HG02938 (cell line): ENCODE measurements at regions not wholly inside any gene's neighbourhood (a gene's known extent, or its start where the extent isn't known, plus 50 kb on each side); places are given as distances from the start of the nearest gene placed in this dataset.

Experiments
- ATAC-seq: cut with Tn5 transposase; IDR thresholded peaks from one replicate; pipeline ENCODE4 v1.9.1; 2021; ENCODE audit warnings: mild to moderate bottlenecking, moderate library complexity; ENCODE audit not compliant: unreplicated experiment

DNA sequence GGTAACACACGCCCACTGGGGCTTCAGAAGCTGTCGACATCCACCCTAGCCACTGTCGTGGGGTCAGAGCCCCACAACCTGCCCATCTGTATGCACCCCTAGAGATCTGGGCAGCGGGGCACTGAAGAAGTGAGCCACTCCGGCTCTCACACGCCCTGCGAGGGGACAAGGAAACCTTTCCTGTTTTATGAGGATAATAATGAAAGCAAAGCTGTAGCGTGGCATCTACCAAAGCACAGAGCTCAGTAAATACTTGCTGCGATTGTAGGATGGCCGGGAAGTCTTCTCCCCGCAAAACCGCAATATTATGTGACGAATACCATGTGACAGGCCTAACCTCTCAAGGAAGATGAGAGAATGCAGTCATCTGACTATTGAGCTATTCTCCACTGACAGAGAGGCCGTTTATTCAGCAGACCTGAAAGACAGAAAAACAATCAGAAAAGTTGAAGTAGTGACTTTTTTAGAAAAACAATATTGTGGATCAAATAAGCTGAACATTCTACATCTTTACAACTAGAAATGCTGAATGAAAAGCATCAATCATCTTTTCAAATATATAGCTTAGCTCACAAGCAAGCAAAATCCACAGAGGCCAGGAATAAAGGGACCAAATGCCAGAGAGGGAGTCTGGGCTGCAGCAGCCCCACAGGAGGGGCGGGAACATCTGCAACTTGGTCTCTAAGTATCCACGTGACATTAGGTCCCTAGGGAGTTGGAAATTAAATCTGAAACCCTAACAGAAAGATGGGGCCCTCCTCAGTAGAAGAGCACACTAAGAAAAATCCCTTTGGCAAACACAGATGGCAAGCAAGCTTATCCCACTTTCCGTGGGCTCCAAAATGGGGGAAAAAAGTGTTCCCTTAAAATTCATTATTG lies 207.8 kb downstream of the TTLL2 start:
- ATAC-seq = no peak

DNA sequence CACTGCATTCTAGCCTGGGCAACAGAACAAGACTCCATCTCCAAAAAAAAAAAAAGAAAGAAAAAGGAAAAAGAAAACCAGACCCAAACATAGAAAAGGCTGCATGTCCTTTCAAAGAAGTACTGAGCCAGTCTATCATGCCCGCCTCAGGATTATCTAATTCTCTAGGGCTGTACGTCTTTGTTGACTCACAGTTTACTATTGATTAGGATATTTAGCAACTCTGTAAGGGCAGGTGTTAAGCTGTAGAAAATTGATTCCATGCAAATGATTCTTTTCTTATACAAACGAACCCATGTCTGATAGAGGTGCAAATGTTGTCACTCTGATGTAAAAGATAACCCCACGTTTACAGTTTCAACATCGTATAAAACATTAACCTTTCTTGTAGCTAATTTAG lies 209.0 kb downstream of the TTLL2 start:
- no peak for ATAC-seq

DNA sequence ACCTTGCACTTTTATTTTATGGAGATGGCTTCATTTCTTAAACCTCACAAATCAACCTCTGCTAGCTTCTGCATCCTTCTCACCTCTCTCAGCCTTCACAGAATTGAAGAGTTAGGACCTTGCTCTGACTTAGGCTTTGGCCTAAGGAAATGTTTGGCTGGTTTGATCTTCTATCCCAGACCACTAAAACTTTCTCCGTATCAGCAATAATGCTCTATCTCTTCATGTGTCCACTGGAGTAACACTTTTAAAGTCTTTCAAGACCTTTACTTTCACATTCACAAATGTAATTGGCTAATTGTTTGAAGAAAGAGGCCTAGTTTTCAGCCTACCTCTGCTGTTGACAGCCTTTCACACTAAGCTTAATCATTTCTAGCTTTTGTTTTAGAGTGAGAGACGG lies 212.9 kb downstream of the TTLL2 start:
- no peak for ATAC-seq

DNA sequence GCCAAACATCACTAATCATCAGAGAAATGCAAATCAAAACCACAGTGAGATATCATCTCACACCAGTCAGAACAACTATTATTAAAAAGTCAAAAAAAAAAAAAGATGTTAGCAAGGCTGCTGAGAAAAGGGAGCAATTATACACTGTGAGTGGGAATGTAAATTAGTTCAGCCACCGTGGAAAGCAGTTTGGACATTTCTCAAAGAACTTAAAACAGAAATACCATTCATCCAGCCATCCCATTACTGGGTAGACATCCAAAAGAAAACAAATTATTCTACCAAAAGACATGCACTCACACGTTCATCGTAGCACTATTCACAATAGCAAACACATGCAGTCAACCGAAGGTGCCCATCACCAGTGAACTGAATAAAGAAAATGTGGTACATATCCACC lies 213.9 kb downstream of the TTLL2 start:
- ATAC-seq = no peak

DNA sequence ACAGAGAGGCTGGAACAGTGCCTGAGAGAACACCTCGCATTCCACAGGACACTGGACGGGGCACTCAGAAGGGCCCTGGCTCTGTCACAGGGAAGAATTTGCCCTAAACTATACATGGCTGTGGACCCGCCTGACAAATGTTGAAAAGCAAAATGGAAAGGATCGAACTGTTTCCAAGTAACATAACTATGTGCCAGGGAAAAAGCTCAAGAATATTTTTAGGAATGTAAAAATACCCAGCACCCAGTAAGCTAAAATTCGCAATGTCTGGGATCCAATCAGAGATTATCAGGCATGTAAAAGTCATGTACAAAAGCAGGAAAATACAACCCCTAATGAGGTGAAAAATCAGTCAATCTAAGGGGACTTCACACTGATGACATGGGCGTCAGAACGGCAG lies 215.9 kb downstream of the TTLL2 start:
- ATAC-seq = no peak

DNA sequence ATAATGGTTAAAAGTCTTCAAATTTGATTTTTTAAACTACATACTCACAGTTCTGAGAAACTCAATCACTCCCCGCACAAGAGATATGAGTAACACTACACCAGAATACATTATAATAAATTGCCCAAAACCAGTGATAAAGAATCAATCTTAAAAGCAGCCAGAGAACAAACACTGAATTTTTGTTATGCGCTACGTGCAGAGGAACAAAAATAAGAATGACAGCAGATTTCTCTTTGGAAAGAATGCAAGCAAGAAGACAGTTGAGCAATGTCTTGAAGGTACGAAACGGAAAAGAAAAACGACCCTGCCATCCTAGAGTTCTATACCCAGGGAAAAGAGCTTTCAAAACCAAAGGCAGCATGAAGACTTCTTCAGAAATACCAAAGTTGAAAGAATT lies 216.7 kb downstream of the TTLL2 start:
- no peak for ATAC-seq

DNA sequence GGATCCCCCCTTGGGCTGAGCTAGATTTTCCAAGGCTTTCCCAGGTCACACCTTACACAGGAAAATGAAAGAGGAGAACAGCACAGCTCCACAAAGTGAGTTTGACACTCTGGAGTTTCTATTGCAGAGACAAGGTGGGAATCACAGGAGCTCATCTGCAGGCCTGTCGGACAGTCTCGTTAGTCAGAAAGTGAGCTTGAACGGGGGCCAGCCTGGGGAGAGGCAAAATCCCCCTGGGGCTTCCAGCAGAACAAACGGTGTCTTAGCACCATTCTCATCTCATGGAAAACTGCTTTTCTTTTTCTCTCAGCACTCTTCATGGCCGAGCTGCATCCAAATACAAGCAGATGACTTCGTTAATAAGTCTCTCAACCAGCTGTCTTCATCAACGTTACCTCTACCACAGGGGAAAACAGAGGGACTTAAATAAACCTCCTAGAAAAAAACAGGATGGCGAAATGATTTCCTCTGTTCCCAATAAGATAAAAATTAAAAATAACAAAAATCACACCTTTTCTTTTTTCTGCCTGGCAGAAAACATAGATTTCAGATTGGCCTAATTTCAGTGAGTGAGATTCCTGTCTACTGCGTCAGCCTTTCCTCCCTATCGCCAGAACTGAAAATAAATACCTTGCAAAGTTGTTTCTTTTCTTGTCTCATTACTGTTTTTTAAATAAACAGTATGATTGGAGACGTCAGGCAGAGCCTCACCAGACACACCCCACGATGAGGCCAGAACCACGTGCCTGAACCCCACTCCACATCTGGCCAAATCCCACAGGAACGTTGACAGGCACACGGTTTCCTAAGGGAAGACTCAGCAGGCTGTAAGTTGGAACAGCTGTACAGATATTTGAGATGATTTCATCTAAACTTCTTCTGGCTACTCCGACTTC lies 219.0 kb downstream of the TTLL2 start:
- no peak for ATAC-seq

DNA sequence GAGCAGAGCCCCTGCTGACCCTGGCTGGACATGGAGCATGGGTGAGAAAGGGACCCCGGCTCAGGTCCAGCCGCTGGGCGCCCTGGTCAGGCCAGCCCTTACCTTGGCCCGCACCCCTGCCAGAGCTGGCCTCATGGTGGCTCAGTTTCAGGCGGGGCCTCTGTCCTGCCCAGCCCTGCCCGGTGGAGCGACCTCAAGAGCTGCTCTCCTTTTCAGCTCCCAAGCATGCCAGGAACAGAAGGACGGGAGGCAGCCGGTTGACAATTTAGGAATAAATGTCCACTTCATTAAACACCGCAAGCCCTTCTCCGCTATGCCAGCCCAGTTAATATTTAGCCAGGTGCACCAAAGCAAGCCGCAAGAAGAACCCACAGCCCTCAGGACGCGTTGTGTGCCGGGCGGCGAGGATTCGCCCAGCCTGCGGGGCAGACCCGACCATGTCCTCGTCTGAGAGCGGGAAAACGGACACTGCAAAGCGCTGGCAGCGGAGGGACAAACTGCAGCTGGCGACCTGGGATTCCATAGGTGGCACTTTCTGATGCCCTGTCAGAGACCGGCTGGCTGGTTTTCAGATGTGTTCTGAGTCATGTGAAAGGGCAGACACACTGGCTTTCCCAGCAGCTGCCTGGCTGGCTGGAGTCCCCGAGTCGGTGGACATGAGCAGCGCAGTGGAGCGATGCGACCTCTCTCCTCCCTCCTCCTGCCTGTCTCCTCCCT lies 221.9 kb downstream of the TTLL2 start:
- ATAC-seq = no peak

DNA sequence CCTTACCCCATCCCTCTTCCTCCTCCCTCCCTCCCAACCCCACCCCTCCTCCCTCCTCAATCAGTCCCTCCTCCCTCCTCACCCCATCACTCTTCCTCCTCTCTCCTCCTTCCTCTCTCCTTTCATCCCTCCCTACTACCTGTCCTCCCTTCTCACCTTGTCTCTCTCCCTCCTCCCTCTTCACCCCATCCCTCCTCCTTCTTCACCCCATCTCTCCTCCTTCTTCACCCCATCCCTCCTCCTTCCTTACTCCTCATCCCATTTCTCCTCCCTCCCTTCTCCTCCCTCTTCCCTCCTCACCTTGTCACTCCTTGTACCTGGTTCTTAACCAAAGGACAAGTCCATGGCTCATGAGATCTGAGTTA lies 222.4 kb downstream of the TTLL2 start:
- ATAC-seq = no peak

DNA sequence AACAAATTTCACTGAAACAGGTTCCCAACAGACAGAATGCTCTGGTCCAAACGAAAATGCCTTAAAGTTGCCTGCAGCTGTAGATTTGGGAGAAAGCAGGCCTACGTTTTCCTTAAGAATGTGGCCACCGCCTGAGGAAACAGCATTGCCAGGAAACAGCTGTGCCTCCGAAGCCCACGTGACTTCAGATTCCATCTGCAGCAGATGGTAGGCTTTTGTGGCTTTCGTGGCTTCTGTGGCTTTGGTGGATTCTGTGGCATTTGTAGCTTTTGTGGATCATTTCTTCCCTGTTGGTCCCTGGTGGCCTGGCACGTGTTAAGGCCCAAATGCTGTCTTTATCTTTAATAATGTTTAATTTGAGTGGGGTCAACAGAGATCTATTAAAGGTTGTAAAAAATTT lies 222.9 kb downstream of the TTLL2 start:
- ATAC-seq = no peak

DNA sequence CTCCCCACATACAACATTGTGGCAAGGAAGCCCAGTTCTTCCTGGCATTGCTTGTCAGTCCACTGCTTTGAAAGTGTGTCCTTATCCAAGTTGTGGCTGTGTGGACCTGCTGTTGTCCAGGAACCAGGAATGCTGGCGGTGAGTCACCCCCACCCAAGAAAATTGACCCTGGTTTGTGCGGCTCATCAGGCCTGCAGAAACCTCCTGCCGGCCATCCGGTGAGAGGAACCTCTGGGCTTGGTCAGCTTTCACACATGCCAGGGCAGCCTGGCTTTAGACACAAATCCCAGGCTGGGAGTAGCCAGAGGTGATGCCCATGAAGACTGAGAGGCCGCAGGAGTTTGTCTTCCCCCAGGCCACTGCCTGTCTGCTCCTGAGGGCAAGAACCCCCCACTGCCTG lies 223.6 kb downstream of the TTLL2 start:
- ATAC-seq = no peak

DNA sequence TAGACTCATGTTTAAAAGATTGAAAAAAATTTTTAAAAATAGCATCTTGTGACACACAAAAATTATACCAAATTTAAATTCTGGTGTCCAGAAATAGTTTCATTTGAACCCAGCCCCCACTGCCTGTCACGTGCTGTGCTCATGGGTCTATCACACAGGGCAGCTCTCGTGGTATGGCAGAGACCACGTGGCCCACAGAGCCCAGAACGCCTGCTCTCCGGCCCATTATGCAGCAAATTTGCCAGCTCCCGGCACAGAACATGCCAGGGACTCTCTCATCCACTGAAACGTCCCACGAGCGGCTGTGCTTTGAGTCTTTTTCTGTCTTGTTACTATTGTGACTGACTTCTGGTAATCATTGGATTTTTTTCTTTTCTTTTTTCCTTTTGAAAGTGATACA lies 224.3 kb downstream of the TTLL2 start:
- no peak for ATAC-seq

DNA sequence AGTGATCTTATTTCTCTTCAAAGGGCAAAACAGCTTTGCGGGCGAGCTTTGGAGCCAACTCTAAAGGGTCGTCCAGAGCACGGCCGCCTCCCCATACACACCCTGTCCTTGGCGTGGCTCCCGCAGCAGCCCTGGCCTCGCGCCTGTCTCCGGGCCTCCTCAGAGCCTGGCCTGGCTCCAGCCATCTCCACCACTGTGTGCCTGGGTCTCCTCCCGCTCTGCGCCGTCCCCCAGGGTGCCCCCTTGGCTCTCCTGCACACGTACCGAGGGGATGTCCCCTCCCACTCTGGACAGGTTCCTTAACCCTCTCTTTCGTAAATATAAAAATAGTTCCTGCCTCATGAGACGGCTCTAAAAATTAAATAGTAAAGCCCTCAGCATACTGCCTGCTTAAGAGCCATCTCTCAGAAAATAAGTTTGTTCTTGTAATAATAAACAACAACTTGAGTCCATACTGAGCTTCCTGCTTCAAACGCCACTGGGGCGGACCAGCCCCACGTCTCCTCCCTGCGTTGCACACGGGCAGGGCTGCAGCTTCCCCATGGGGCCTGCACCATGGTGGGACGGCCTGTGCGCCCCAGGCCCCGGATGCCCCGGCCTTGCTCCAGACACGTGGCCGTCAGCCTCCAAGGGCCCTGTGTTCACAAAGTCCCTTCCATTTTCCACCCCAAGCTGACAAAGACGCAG lies 226.2 kb downstream of the TTLL2 start:
- ATAC-seq = no peak

DNA sequence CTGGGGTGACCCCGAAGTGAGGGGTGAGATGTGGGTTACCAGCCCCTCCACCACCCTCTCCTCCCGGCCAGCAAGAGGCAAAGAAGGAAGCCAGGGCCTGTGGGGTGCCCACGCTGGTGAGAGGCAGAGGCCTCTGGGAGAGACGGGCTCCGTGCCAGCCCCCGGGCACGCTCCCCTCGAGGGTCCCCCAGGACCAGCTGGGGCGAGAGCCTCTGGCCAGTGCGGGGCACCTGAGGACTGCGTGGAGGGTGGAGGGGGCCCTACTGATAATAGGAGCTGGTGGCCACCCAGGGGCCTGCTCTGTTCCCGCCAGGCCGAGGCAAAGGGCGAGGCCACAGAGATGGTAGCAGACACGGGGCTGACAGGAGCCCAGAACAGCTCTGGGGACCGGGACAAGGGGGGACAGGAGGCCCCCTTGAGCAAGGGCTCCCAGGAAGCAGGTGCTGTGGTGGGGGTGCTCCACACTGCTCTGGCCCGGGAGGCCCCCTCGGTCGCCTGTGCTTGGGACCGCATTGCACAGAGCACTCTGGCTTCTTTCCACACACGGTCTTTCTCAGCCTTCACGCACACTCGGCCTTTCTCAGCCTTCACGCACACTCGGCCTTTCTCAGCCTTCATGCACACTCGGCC lies 226.9 kb downstream of the TTLL2 start:
- no peak for ATAC-seq

DNA sequence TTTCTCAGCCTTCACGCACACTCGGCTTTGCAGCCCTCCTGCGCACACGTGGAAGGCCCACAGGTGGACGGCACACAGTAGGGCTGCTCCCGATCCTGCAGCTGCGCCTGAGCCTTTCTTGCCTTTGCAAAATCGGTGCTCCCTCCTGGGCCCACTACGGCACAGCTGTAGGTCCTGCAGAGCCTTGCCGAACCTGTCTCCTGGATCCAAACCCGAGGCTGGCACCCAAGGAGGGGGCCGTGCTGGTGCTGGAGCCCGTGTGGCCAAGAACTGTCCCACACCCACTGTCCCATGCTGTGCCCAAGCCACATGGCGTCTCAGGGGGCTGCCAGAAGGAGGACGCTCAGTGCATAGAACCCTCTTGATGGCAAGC lies 227.4 kb downstream of the TTLL2 start:
- ATAC-seq = no peak

DNA sequence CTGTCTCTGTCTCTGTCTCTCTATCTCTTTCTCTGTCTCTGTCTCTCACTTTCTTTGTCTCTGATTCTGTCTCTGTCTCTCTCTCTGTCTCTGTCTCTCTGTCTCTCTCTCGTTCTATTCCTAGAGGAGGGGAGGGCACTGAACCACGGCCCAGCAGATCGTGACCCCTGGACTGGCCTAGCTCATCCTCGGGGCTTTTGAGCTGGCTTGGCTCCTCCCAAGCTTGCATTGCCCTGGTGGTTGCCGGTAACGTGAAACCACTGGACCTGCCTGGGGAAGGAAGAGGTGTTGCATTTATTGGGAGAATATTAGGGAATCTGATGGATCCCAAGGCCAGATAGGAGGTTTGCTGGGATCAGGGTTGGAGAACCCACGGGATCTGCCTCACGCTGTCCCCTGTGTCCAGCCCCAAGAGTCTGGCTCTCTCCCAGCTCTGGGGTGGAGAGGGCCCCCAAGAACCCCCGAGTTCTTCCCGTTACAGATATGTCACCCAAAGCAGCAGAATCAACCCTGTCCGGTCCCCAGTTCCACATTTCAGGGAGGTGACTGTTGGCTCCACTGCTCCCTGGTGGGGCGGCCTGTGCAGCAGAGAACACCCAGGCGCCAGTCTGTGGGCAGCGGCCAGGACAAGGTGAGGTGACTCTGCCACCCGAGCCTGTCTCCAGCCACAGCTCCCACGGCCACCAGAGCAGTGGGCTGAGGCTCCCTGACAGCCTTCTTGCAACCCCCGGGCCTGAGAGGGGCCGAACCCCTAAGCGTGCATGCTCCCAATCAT lies 228.3 kb downstream of the TTLL2 start:
- ATAC-seq = no peak

DNA sequence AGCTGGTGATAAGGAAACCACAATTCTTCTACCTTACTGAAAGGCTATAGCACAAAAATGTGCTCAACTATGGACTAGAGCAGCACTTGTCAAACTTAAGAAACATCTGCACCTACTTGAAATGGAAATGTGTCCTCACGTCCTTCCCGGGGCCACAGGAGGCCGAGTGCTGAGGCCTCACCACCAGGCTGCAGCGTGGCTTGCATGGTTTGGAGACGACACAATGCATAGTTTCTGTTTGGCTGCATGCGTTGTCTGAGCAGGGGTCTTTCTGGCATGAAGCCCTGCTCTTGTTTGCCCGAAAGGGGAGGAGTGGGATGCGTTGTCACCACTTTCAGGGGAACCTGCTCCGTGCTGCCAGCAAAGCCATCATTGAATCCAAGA lies 228.8 kb downstream of the TTLL2 start:
- no peak for ATAC-seq

DNA sequence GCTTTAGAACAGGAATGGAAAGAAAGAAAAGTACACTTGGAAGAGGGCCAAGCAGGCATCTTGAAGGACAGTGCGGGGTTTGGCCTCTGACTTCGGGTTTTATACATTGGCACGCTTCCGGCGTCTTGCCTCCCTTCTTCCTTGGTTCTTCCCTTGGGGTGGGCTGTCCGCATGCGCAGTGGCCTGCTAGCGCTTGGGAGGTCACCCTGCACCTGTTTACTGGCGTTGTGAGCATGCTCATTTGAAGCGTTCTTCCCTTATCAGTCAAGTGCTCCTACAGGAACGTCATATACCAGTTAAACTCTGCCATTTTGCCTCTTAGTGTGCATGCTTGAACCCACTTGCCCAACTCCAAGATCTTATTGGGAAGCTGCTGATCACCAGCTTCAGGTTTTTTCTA lies 230.0 kb downstream of the TTLL2 start:
- no peak for ATAC-seq

DNA sequence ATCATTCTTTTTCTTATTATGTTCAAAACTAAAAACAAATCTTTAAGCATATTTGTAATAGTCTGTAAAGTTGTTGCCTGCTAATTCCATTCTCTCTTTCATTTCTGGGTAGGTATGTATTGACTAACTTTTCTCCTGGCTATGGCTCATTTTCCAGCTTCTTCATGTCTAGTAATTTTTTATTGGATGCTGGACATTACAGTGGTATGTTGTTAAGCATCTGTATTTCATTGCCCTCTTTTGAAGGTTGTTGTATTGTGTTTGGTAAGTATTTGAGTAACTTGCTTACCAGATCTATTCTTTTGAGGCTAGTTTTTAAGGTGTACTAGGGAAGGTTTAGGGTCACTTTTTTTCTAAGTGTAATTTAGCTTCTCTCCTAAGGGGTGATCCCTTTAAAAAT lies 230.9 kb downstream of the TTLL2 start:
- no peak for ATAC-seq

DNA sequence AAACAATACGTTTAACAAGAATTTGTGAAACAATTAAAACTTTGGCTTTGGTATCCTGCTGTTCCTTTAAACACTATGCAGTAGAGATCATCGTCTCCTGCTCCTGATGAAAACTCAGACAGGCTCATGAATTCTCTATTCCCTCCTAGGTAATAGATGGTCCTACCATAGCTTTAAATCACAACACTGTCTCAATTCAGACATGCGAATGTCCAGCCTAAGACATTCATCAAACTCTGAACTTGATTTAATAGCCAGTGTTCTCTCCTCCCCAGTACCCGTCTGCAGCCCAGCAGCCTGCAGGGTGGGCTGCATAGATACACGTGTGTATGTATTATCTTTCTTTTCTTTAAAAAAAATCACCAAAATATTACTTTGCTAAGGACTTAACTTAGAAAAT lies 232.8 kb downstream of the TTLL2 start:
- ATAC-seq = no peak
